Large intestine (tissue), 3 donors: ENCODE measurements at regions not wholly inside any gene's neighbourhood (a gene's known extent, or its start where the extent isn't known, plus 50 kb on each side); places are given as distances from the start of the nearest gene placed in this dataset.

Source experiments
- DNase-seq, 2 donors: peaks; one replicate each; pipeline versions ENCODE4 v3.0.0 to v3.0.0-alpha.2; 2013
- H3K27ac ChIP-seq: one replicate; pipeline ENCODE4 v1.5.1; 2013; ENCODE audit warnings: low read length
- H3K27me3 ChIP-seq: 2 replicates; pipeline ENCODE4 v1.6.1; 2013; ENCODE audit warnings: low read length; ENCODE audit not compliant: control insufficient read depth, insufficient read depth
- H3K36me3 ChIP-seq: 2 replicates; pipeline ENCODE4 v1.6.1; 2013; ENCODE audit warnings: low read length; ENCODE audit not compliant: control insufficient read depth, insufficient read depth
- H3K4me1 ChIP-seq: one replicate; pipeline ENCODE4 v1.6.1; 2013; ENCODE audit warnings: low read length; ENCODE audit not compliant: control insufficient read depth, insufficient read depth
- H3K4me3 ChIP-seq: one replicate; pipeline ENCODE4 v1.5.1; 2013; ENCODE audit warnings: low read length
- H3K9me3 ChIP-seq: one replicate; pipeline ENCODE4 v1.6.1; 2013; ENCODE audit warnings: mild to moderate bottlenecking, low read depth, low read length, moderate library complexity; ENCODE audit not compliant: control insufficient read depth
- WGBS: methylation state at CpG from one replicate; pipeline ENCODE4 v1.1.5; 2013; ENCODE audit warnings: low lambda C conversion rate; ENCODE audit not compliant: insufficient coverage; 5-methylcytosine and 5-hydroxymethylcytosine counted together

- 72% methylated on average over 4 of the region's 6 CpGs for WGBS
- Histone ChIP-seq H3K9me3 (no peaks in the 10 kb centered on the region), H3K36me3 (no peaks in the 10 kb centered on the region), H3K27me3 (no peaks in the 10 kb centered on the region), H3K4me1 (no peaks in the 10 kb centered on the region), H3K27ac (no peak overlapping the region), H3K4me3 (no peak overlapping the region)
- no peak for DNase-seq
Observed at GRCh38 chr3:107441617-107442016, 64.4 kb downstream of the CCDC54 start.

DNA sequence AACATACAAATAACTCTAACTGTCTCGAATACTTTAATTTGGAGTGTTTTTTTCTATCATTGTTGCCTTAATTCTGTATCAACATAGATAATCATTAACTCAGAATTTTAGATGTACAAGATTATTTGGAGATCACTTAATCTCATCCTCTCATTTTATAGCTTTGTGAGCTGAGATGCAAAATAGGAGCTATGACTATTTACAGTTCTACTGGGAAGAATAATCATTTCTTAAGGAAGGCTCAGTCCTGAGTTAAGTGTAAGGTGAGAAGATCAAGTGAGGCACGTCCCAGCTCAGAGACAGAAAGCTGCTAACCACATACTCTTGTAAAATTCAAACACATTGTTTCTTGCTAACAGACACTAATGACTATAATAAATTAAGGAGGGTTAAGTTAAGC lies 66.2 kb downstream of the CCDC54 start:
- no CpG with 5 or more reads among the region's 2 CpGs for WGBS
- DNase-seq = no peak
- H3K27me3 ChIP-seq = no peaks in the 10 kb centered on the region
- H3K27ac ChIP-seq = no peak overlapping the region
- H3K9me3 ChIP-seq = no peaks in the 10 kb centered on the region
- no peaks in the 10 kb centered on the region for H3K36me3 ChIP-seq
- H3K4me1 ChIP-seq = no peaks in the 10 kb centered on the region
- H3K4me3 ChIP-seq = no peak overlapping the region

DNA sequence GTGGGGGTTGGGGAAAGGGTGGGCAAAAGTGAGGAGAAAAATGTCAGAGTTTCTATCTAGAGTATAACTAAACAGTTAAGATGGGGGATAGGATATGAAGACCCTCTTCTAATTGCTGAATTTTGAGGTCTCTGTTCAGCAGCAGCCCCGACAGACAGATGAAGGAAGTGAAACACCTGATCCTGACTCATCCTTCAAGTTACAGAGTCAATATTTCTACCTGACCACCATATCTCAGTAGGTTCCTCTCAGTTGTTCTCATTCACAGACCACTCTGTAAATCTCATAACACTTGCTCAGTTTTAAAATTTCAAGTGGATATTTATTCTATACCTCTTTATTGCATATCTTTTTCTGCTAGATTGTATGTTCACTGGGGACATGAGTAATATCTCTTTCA lies 69.5 kb downstream of the CCDC54 start:
- Histone ChIP-seq H3K27me3 (no peaks in the 10 kb centered on the region), H3K4me3 (no peak overlapping the region), H3K36me3 (no peaks in the 10 kb centered on the region), H3K4me1 (no peaks in the 10 kb centered on the region), H3K9me3 (no peaks in the 10 kb centered on the region), H3K27ac (no peak overlapping the region)
- WGBS = no CpG with 5 or more reads among the region's 1 CpG
- no peak for DNase-seq

GRCh38 chr3:107450254-107450893 lies 72.4 kb upstream of the BBX start:
- Histone ChIP-seq H3K27me3 (no peaks in the 10 kb centered on the region), H3K36me3 (no peaks in the 10 kb centered on the region), H3K4me3 (no peak overlapping the region), H3K9me3 (no peaks in the 10 kb centered on the region), H3K27ac (no peak overlapping the region), H3K4me1 (no peaks in the 10 kb centered on the region)
- no CpG with 5 or more reads among the region's 2 CpGs for WGBS
- no peak for DNase-seq

GRCh38 chr3:107452436-107452835 lies 70.3 kb upstream of the BBX start:
- H3K4me3 ChIP-seq = no peak overlapping the region
- DNase-seq = no peak
- no peaks in the 10 kb centered on the region for H3K36me3 ChIP-seq
- no peaks in the 10 kb centered on the region for H3K9me3 ChIP-seq
- H3K27ac ChIP-seq = no peak overlapping the region
- no peaks in the 10 kb centered on the region for H3K4me1 ChIP-seq
- no peaks in the 10 kb centered on the region for H3K27me3 ChIP-seq
- WGBS = no CpG with 5 or more reads among the region's 2 CpGs

DNA sequence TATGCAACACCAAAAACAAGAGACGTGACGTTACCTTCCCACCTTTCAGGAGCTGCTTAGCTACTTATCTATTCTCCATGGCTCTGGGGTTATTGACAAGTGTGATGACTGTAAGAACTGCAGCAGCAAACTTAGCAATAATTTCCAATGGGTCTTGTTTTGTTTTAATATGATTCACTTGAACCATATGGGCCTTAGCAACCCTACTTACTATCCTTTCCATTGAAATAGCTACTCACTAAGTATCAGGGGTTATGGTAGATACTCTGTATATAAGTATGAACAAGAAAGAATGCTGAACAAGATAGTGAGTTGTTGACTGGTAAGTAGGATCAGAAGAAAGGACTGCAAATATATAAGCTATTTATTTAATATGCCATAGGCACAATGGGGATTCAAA lies 69.3 kb upstream of the BBX start:
- 83% methylated on average over 1 of the region's 2 CpGs for WGBS
- no peak overlapping the region for H3K27ac ChIP-seq
- no peaks in the 10 kb centered on the region for H3K36me3 ChIP-seq
- H3K4me1 ChIP-seq = no peaks in the 10 kb centered on the region
- H3K27me3 ChIP-seq = no peaks in the 10 kb centered on the region
- DNase-seq = no peak
- H3K9me3 ChIP-seq = no peaks in the 10 kb centered on the region
- no peak overlapping the region for H3K4me3 ChIP-seq

- H3K27ac ChIP-seq = no peak overlapping the region
- H3K9me3 ChIP-seq = no peaks in the 10 kb centered on the region
- no peak for DNase-seq
- WGBS = 82% methylated on average over 1 of the region's 1 CpG
- no peaks in the 10 kb centered on the region for H3K36me3 ChIP-seq
- no peaks in the 10 kb centered on the region for H3K27me3 ChIP-seq
- H3K4me3 ChIP-seq = no peak overlapping the region
- no peaks in the 10 kb centered on the region for H3K4me1 ChIP-seq
Observed at GRCh38 chr3:107455621-107456020, 67.1 kb upstream of the BBX start.

DNA sequence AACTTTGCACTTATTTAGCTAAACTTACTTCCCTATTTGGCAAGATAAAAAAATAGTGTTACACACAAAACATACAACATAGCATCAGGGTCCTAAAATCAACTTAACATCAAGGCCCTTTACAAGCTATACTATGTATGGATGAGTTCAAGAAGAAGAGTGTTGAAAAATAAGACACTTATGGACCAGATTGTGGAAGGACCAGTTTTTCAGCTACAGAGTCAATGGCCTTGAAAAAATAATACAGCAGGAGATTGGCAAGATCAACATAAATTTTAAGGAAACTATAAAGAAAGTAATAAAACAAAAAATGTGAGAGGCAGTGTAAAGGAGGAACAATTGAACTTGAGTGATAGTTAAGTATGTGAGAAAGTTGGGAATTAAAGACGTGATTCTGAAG lies 66.3 kb upstream of the BBX start:
- no peak overlapping the region for H3K4me3 ChIP-seq
- WGBS = 80% methylated on average over 1 of the region's 1 CpG
- H3K9me3 ChIP-seq = no peaks in the 10 kb centered on the region
- H3K27ac ChIP-seq = no peak overlapping the region
- DNase-seq = no peak
- H3K36me3 ChIP-seq = no peaks in the 10 kb centered on the region
- no peaks in the 10 kb centered on the region for H3K27me3 ChIP-seq
- no peaks in the 10 kb centered on the region for H3K4me1 ChIP-seq

- H3K9me3 ChIP-seq = no peaks in the 10 kb centered on the region
- DNase-seq = no peak
- no peaks in the 10 kb centered on the region for H3K4me1 ChIP-seq
- no peaks in the 10 kb centered on the region for H3K27me3 ChIP-seq
- no peaks in the 10 kb centered on the region for H3K36me3 ChIP-seq
- H3K27ac ChIP-seq = no peak overlapping the region
- no peak overlapping the region for H3K4me3 ChIP-seq
Observed at GRCh38 chr3:107458871-107459270, 63.9 kb upstream of the BBX start.

- Histone ChIP-seq H3K36me3 (no peaks in the 10 kb centered on the region), H3K4me3 (no peak overlapping the region), H3K27ac (no peak overlapping the region), H3K9me3 (no peaks in the 10 kb centered on the region), H3K27me3 (no peaks in the 10 kb centered on the region), H3K4me1 (no peaks in the 10 kb centered on the region)
- no CpG with 5 or more reads among the region's 5 CpGs for WGBS
- no peak for DNase-seq
Observed at GRCh38 chr3:107461721-107462120, 61.0 kb upstream of the BBX start.

DNA sequence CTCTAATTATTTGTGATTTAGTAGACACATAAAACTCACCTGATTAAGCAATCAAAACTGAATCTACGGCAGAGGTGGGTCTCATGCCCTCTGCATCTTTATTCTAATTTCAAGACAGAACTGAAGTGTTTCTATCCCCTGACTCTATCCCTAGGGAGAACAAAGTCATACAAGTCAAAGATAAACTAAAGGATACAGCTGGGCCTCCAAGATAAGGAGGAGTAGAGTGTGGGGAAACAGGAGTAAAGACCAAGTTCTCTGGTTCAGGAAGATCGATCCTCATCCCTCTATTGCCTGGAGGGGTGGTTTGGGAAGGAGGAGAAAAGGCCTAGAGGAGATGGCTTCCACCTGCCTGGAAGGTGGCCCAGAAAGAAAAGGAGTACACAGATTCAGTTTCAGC lies 58.7 kb upstream of the BBX start:
- no peaks in the 10 kb centered on the region for H3K4me1 ChIP-seq
- WGBS = no CpG with 5 or more reads among the region's 2 CpGs
- no peaks in the 10 kb centered on the region for H3K36me3 ChIP-seq
- H3K4me3 ChIP-seq = no peak overlapping the region
- no peak for DNase-seq
- no peak overlapping the region for H3K27ac ChIP-seq
- no peaks in the 10 kb centered on the region for H3K9me3 ChIP-seq
- H3K27me3 ChIP-seq = no peaks in the 10 kb centered on the region
